KMS-11 (cell line): ENCODE measurements at regions not wholly inside any gene's neighbourhood (a gene's known extent, or its start where the extent isn't known, plus 50 kb on each side); places are given as distances from the start of the nearest gene placed in this dataset.

Source experiments
- H2AFZ ChIP-seq: fragments of 200-600 bp; sonication (generic); 2 replicates; pipeline ENCODE4 v1.6.1; 2016; ENCODE audit warnings: antibody characterized with exemption, mixed run types, low read depth
- H3K27ac ChIP-seq: fragments of 200-600 bp; sonication (generic); 2 replicates; pipeline ENCODE4 v1.6.1; 2016; ENCODE audit warnings: mild to moderate bottlenecking, mixed run types
- H3K27me3 ChIP-seq: fragments of 200-600 bp; sonication (generic); 2 replicates; pipeline ENCODE4 v1.6.1; 2017; ENCODE audit warnings: mild to moderate bottlenecking, low read depth, mixed run types, moderate library complexity; ENCODE audit not compliant: insufficient read depth
- H3K36me3 ChIP-seq: fragments of 200-600 bp; sonication (generic); 2 replicates; pipeline ENCODE4 v1.6.1; 2017; ENCODE audit warnings: mild to moderate bottlenecking, mixed run types; ENCODE audit not compliant: insufficient read depth
- H3K4me1 ChIP-seq: fragments of 200-600 bp; sonication (generic); 2 replicates; pipeline ENCODE4 v1.6.1; 2016; ENCODE audit warnings: mild to moderate bottlenecking, low read depth, mixed run types; ENCODE audit not compliant: poor library complexity, severe bottlenecking
- H3K4me2 ChIP-seq: fragments of 200-600 bp; sonication (generic); 2 replicates; pipeline ENCODE4 v1.7.0; 2016; ENCODE audit warnings: mild to moderate bottlenecking, mixed run types
- H3K4me3 ChIP-seq: fragments of 200-600 bp; sonication (generic); IDR thresholded peaks from 2 replicates; pipeline ENCODE4 v1.6.1; 2017; ENCODE audit warnings: low read depth, low read length, mixed read lengths; ENCODE audit not compliant: insufficient read depth
- H3K79me2 ChIP-seq: fragments of 200-600 bp; sonication (generic); 2 replicates; pipeline ENCODE4 v1.6.1; 2016; ENCODE audit warnings: low read depth, mixed run types; ENCODE audit not compliant: insufficient read depth
- H3K9ac ChIP-seq: fragments of 200-600 bp; sonication (generic); 2 replicates; pipeline ENCODE4 v1.6.1; 2016; ENCODE audit warnings: mild to moderate bottlenecking, mixed run types
- H4K20me1 ChIP-seq: fragments of 200-600 bp; sonication (generic); 2 replicates; pipeline ENCODE4 v1.6.1; 2016; ENCODE audit warnings: mild to moderate bottlenecking, mixed run types; ENCODE audit not compliant: insufficient read depth
- CTCF ChIP-seq: fragments of 200-600 bp; sonication (generic); conservative IDR thresholded peaks from 2 replicates; pipeline ENCODE4 v1.6.1; 2017; ENCODE audit warnings: low read depth, mild to moderate bottlenecking, antibody characterized with exemption, low read length, moderate library complexity, mixed read lengths

GRCh38 chr13:22235285-22235949, 564.5 kb downstream of the FGF9 start:
- Histone ChIP-seq H3K79me2 (no peaks in the 10 kb centered on the region), H3K4me3 (no peak overlapping the region), H3K27me3 (no peaks in the 10 kb centered on the region), H2AFZ (no peak overlapping the region), H4K20me1 (no peaks in the 10 kb centered on the region), H3K36me3 (no peaks in the 10 kb centered on the region), H3K27ac (no peak overlapping the region), H3K4me2 (no peak overlapping the region), H3K9ac (no peak overlapping the region), H3K4me1 (no peaks in the 10 kb centered on the region)
- TF ChIP-seq CTCF, result no peak

GRCh38 chr13:22235950-22236290, 565.0 kb downstream of the FGF9 start:
- H3K4me1 ChIP-seq, result no peaks in the 10 kb centered on the region
- H3K4me2 ChIP-seq, result no peak overlapping the region
- H3K27ac ChIP-seq, result no peak overlapping the region
- H3K79me2 ChIP-seq, result no peaks in the 10 kb centered on the region
- no peaks in the 10 kb centered on the region for H3K27me3 ChIP-seq
- H2AFZ ChIP-seq, result no peak overlapping the region
- H3K4me3 ChIP-seq, result no peak overlapping the region
- no peaks in the 10 kb centered on the region for H4K20me1 ChIP-seq
- TF ChIP-seq CTCF, result no peak
- H3K36me3 ChIP-seq, result no peaks in the 10 kb centered on the region
- no peak overlapping the region for H3K9ac ChIP-seq

- no peaks in the 10 kb centered on the region for H3K27me3 ChIP-seq
- H2AFZ ChIP-seq, result no peak overlapping the region
Measured at GRCh38 chr13:22238269-22238668, 567.4 kb downstream of the FGF9 start.

GRCh38 chr13:22240716-22241115, 569.8 kb downstream of the FGF9 start:
- H3K27me3 ChIP-seq, result no peaks in the 10 kb centered on the region
- H3K36me3 ChIP-seq, result no peaks in the 10 kb centered on the region
- no peaks in the 10 kb centered on the region for H3K79me2 ChIP-seq
- TF ChIP-seq CTCF, result no peak
- H3K9ac ChIP-seq, result no peak overlapping the region
- H4K20me1 ChIP-seq, result no peaks in the 10 kb centered on the region
- no peak overlapping the region for H3K4me2 ChIP-seq
- no peak overlapping the region for H2AFZ ChIP-seq
- no peak overlapping the region for H3K4me3 ChIP-seq
- no peak overlapping the region for H3K27ac ChIP-seq
- no peaks in the 10 kb centered on the region for H3K4me1 ChIP-seq

More at GRCh38 chr13:22238269-22238668, 567.4 kb downstream of the FGF9 start:
- Histone ChIP-seq H3K4me3 (no peak overlapping the region), H3K4me1 (no peaks in the 10 kb centered on the region), H3K36me3 (no peaks in the 10 kb centered on the region), H3K9ac (no peak overlapping the region), H3K79me2 (no peaks in the 10 kb centered on the region), H3K27ac (no peak overlapping the region), H3K4me2 (no peak overlapping the region), H4K20me1 (no peaks in the 10 kb centered on the region)
- no peak for TF ChIP-seq CTCF
